GM12873 (cell line): ENCODE measurements at regions not wholly inside any gene's neighbourhood (a gene's known extent, or its start where the extent isn't known, plus 50 kb on each side); places are given as distances from the start of the nearest gene placed in this dataset.

Source experiments
- CTCF ChIP-seq: IDR thresholded peaks from 2 replicates; pipeline ENCODE4 v1.5.1; 2012; ENCODE audit warnings: low read depth, mild to moderate bottlenecking, moderate library complexity, low read length, control low read depth; ENCODE audit not compliant: insufficient read depth; ENCODE audit errors: missing control alignments

- no peak for TF ChIP-seq CTCF
Measured at GRCh38 chr15:45743426-45744235, 108.8 kb downstream of the SQOR start.

GRCh38 chr15:45744236-45744589 is 109.4 kb downstream of the SQOR start:
- TF ChIP-seq CTCF: no peak

GRCh38 chr15:45747426-45747825 is 112.6 kb downstream of the SQOR start:
- TF ChIP-seq CTCF: no peak

GRCh38 chr15:45751629-45752028 is 116.8 kb downstream of the SQOR start:
- no peak for TF ChIP-seq CTCF

GRCh38 chr15:45759936-45760335 is 125.1 kb downstream of the SQOR start:
- TF ChIP-seq CTCF: no peak

- no peak for TF ChIP-seq CTCF
Measured at GRCh38 chr15:45762726-45763125, 127.9 kb downstream of the SQOR start.

GRCh38 chr15:45763170-45763869 is 128.5 kb downstream of the SQOR start:
- TF ChIP-seq CTCF: no peak
